GM23338 (cell line): ENCODE measurements at regions not wholly inside any gene's neighbourhood (a gene's known extent, or its start where the extent isn't known, plus 50 kb on each side); places are given as distances from the start of the nearest gene placed in this dataset.

Source experiments
- ATAC-seq: fragments of 200-7000 bp; cut with Tn5 transposase; 3 replicates; pipeline ENCODE4 v1.9.1; 2020
- DNase-seq: peaks from one replicate; pipeline ENCODE4 v3.0.0-alpha.2; 2015; ENCODE audit warnings: low spot score
- H2AFZ ChIP-seq: fragments of 200-600 bp; sonication (generic); 2 replicates; pipeline ENCODE4 v1.8.0; 2016; ENCODE audit warnings: antibody characterized with exemption, mild to moderate bottlenecking, moderate library complexity
- H3F3A ChIP-seq: fragments of 200-600 bp; sonication (generic); replicated peaks from 2 replicates; pipeline ENCODE4 v1.8.0; 2017; ENCODE audit warnings: antibody characterized with exemption, mixed run types, low read depth
- H3K27ac ChIP-seq: fragments of 200-600 bp; sonication (generic); 2 replicates; pipeline ENCODE4 v1.6.1; 2016; ENCODE audit warnings: low read depth
- H3K27me3 ChIP-seq: fragments of 200-600 bp; sonication (generic); 2 replicates; pipeline ENCODE4 v1.8.0; 2016; ENCODE audit warnings: mild to moderate bottlenecking, mixed run types, moderate library complexity; ENCODE audit not compliant: insufficient read depth
- H3K36me3 ChIP-seq: fragments of 200-600 bp; sonication (generic); 2 replicates; pipeline ENCODE4 v1.8.0; 2016; ENCODE audit warnings: mild to moderate bottlenecking; ENCODE audit not compliant: insufficient read depth
- H3K4me1 ChIP-seq: fragments of 200-600 bp; sonication (generic); 2 replicates; pipeline ENCODE4 v1.8.0; 2016; ENCODE audit warnings: mild to moderate bottlenecking, moderate library complexity; ENCODE audit not compliant: insufficient read depth
- H3K4me2 ChIP-seq: fragments of 200-600 bp; sonication (generic); 2 replicates; pipeline ENCODE4 v1.7.1; 2017; ENCODE audit warnings: mixed run types
- H3K4me3 ChIP-seq: fragments of 200-600 bp; sonication (generic); 2 replicates; pipeline ENCODE4 v1.6.1; 2016; ENCODE audit warnings: mixed run types
- H3K79me2 ChIP-seq: fragments of 200-600 bp; sonication (generic); replicated peaks from 2 replicates; pipeline ENCODE4 v1.8.0; 2017; ENCODE audit warnings: mild to moderate bottlenecking; ENCODE audit not compliant: insufficient read depth
- H3K9me2 ChIP-seq: fragments of 200-600 bp; sonication (generic); 2 replicates; pipeline ENCODE4 v1.8.0; 2017; ENCODE audit not compliant: insufficient read depth
- H4K20me1 ChIP-seq: fragments of 200-600 bp; sonication (generic); replicated peaks from 2 replicates; pipeline ENCODE4 v1.8.0; 2017; ENCODE audit warnings: mild to moderate bottlenecking; ENCODE audit not compliant: insufficient read depth
- H3K27ac Mint-ChIP-seq: 2 replicates; pipeline ENCODE4 v1.8.0; 2020; ENCODE audit warnings: inconsistent platforms, mild to moderate bottlenecking, moderate library complexity, mixed read lengths
- H3K27me3 Mint-ChIP-seq: 3 replicates; pipeline ENCODE4 v1.8.0; 2022; ENCODE audit warnings: low read depth, mild to moderate bottlenecking, moderate library complexity, mixed read lengths, inconsistent platforms; ENCODE audit not compliant: insufficient read depth, poor library complexity
- H3K36me3 Mint-ChIP-seq: 3 replicates; pipeline ENCODE4 v1.8.0; 2021; ENCODE audit warnings: low read depth, mild to moderate bottlenecking, inconsistent platforms, moderate library complexity, mixed read lengths
- H3K4me1 Mint-ChIP-seq: 3 replicates; pipeline ENCODE4 v1.8.0; 2020; ENCODE audit warnings: mild to moderate bottlenecking, inconsistent platforms, mixed read lengths
- H3K4me3 Mint-ChIP-seq: 3 replicates; pipeline ENCODE4 v1.8.0; 2021; ENCODE audit warnings: moderate library complexity, mild to moderate bottlenecking, inconsistent platforms, mixed read lengths
- H3K9me3 Mint-ChIP-seq: 3 replicates; pipeline ENCODE4 v1.8.0; 2020; ENCODE audit warnings: moderate library complexity, mild to moderate bottlenecking, inconsistent platforms, mixed read lengths
- CREB1 ChIP-seq: fragments of 250-450 bp; sonication (Bioruptor Pico); IDR thresholded peaks from 2 replicates; pipeline ENCODE4 v1.5.0; 2020; ENCODE audit warnings: low read depth, mild to moderate bottlenecking, moderate library complexity
- EZH2 ChIP-seq: fragments of 200-600 bp; sonication (generic); IDR thresholded peaks from one replicate; pipeline ENCODE4 v1.8.0; 2017; ENCODE audit warnings: antibody characterized with exemption, mild to moderate bottlenecking, low read depth; ENCODE audit not compliant: unreplicated experiment
- NANOG ChIP-seq: IDR thresholded peaks from 2 replicates; pipeline ENCODE4 v1.6.1; 2016; ENCODE audit warnings: antibody characterized with exemption, borderline replicate concordance
- POLR2AphosphoS5 ChIP-seq: IDR thresholded peaks from 2 replicates; pipeline ENCODE4 v1.6.1; 2016; ENCODE audit warnings: antibody characterized with exemption, low read depth
- STAT1 ChIP-seq: IDR thresholded peaks from one replicate; pipeline ENCODE4 v1.6.1; 2016; ENCODE audit warnings: antibody characterized with exemption; ENCODE audit not compliant: unreplicated experiment
- ZNF114 ChIP-seq: fragments of 250-450 bp; sonication (Bioruptor Pico); IDR thresholded peaks from 2 replicates; pipeline ENCODE4 v1.5.0; 2020; ENCODE audit warnings: mild to moderate bottlenecking, moderate library complexity
- ZNF331 ChIP-seq: fragments of 250-450 bp; sonication (Bioruptor Pico); IDR thresholded peaks from 2 replicates; pipeline ENCODE4 v1.5.0; 2020; ENCODE audit warnings: low read depth, mild to moderate bottlenecking, moderate library complexity
- TF ChIP-seq, protein P1 (sequence below): fragments of 250-450 bp; sonication (Bioruptor Pico); IDR thresholded peaks from 2 replicates; pipeline ENCODE4 v1.5.0; 2020; ENCODE audit warnings: mild to moderate bottlenecking, moderate library complexity
- TF ChIP-seq, protein P2 (sequence below), 2 experiments: fragments of 200-600 bp in 1 of 2; sonication (generic) in 1 of 2; conservative IDR thresholded peaks; 2 replicates each; pipeline versions ENCODE4 v1.5.1 to v1.6.1; 2016 to 2017; ENCODE audit warnings: antibody characterized with exemption in 2 of 2, low read depth in 2 of 2, mild to moderate bottlenecking in 2 of 2, moderate library complexity in 1 of 2

DNA sequence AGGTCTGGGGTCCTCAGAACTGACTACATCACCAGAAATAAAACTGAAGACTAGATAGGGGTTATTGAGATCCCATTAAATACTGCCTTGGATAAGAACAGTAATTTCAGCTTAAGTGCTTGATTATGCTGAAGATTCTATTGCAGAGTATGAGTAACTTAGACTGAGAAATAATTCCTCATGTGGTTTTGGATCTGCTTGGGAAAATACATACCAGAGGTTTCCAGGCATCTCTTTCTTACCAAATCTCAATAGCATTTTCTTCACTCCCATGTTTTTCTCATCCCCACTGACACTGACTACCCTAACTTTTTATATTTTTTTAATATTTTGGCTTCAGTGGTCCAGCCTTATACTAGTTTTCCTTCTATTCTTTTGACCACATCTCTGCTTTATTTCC is 92.0 kb upstream of the TEX13D start (continued):
- TF ChIP-seq, protein P1, sequence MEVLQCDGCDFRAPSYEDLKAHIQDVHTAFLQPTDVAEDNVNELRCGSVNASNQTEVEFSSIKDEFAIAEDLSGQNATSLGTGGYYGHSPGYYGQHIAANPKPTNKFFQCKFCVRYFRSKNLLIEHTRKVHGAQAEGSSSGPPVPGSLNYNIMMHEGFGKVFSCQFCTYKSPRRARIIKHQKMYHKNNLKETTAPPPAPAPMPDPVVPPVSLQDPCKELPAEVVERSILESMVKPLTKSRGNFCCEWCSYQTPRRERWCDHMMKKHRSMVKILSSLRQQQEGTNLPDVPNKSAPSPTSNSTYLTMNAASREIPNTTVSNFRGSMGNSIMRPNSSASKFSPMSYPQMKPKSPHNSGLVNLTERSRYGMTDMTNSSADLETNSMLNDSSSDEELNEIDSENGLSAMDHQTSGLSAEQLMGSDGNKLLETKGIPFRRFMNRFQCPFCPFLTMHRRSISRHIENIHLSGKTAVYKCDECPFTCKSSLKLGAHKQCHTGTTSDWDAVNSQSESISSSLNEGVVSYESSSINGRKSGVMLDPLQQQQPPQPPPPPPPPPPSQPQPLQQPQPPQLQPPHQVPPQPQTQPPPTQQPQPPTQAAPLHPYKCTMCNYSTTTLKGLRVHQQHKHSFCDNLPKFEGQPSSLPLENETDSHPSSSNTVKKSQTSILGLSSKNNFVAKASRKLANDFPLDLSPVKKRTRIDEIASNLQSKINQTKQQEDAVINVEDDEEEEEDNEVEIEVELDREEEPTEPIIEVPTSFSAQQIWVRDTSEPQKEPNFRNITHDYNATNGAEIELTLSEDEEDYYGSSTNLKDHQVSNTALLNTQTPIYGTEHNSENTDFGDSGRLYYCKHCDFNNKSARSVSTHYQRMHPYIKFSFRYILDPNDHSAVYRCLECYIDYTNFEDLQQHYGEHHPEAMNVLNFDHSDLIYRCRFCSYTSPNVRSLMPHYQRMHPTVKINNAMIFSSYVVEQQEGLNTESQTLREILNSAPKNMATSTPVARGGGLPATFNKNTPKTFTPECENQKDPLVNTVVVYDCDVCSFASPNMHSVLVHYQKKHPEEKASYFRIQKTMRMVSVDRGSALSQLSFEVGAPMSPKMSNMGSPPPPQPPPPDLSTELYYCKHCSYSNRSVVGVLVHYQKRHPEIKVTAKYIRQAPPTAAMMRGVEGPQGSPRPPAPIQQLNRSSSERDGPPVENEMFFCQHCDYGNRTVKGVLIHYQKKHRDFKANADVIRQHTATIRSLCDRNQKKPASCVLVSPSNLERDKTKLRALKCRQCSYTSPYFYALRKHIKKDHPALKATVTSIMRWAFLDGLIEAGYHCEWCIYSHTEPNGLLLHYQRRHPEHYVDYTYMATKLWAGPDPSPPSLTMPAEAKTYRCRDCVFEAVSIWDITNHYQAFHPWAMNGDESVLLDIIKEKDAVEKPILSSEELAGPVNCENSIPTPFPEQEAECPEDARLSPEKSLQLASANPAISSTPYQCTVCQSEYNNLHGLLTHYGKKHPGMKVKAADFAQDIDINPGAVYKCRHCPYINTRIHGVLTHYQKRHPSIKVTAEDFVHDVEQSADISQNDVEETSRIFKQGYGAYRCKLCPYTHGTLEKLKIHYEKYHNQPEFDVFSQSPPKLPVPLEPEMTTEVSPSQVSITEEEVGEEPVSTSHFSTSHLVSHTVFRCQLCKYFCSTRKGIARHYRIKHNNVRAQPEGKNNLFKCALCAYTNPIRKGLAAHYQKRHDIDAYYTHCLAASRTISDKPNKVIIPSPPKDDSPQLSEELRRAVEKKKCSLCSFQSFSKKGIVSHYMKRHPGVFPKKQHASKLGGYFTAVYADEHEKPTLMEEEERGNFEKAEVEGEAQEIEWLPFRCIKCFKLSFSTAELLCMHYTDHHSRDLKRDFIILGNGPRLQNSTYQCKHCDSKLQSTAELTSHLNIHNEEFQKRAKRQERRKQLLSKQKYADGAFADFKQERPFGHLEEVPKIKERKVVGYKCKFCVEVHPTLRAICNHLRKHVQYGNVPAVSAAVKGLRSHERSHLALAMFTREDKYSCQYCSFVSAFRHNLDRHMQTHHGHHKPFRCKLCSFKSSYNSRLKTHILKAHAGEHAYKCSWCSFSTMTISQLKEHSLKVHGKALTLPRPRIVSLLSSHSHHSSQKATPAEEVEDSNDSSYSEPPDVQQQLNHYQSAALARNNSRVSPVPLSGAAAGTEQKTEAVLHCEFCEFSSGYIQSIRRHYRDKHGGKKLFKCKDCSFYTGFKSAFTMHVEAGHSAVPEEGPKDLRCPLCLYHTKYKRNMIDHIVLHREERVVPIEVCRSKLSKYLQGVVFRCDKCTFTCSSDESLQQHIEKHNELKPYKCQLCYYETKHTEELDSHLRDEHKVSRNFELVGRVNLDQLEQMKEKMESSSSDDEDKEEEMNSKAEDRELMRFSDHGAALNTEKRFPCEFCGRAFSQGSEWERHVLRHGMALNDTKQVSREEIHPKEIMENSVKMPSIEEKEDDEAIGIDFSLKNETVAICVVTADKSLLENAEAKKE: no peak
- TF ChIP-seq NANOG (no peak), POLR2AphosphoS5 (no peak), EZH2 (no peak), ZNF114 (CRISPR knock-in tag) (no peak)
- TF ChIP-seq, protein P2, sequence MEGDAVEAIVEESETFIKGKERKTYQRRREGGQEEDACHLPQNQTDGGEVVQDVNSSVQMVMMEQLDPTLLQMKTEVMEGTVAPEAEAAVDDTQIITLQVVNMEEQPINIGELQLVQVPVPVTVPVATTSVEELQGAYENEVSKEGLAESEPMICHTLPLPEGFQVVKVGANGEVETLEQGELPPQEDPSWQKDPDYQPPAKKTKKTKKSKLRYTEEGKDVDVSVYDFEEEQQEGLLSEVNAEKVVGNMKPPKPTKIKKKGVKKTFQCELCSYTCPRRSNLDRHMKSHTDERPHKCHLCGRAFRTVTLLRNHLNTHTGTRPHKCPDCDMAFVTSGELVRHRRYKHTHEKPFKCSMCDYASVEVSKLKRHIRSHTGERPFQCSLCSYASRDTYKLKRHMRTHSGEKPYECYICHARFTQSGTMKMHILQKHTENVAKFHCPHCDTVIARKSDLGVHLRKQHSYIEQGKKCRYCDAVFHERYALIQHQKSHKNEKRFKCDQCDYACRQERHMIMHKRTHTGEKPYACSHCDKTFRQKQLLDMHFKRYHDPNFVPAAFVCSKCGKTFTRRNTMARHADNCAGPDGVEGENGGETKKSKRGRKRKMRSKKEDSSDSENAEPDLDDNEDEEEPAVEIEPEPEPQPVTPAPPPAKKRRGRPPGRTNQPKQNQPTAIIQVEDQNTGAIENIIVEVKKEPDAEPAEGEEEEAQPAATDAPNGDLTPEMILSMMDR (conservative IDR thresholded peaks at IDR 0.05; ENCODE audit: low read depth in 2 of 2): no peak

DNA sequence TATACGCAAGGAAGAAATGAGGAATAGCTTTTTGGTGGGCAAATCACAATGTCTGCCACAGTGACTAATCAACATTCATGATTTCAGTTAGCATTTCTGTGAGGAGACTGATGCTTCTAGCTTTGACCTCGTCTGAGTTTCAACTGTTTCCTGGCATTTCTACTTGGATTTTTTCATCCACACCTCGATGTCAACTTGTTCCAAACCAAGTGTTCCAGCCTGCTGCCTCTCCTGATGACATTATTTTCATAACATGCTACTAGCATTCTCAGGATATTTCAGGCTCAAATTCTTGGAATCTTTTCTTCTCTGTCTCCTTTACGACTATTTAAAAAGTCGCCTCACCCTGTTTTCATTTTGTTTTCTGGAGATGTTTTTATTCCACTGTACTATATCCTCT is 90.3 kb upstream of the TEX13D start:
- Mint-ChIP-seq H3K27me3 (no peaks in the 10 kb centered on the region), H3K4me1 (no peaks in the 10 kb centered on the region; the same call in 1 of the 3 replicates), H3K27ac (no peak overlapping the region), H3K9me3 (no peaks in the 10 kb centered on the region), H3K36me3 (no peaks in the 10 kb centered on the region), H3K4me3 (no peak overlapping the region)
- H3K4me3 ChIP-seq: no peak overlapping the region
- H2AFZ ChIP-seq: no peak overlapping the region
- no peaks in the 10 kb centered on the region for H3K4me1 ChIP-seq
- H3K27me3 ChIP-seq: no peaks in the 10 kb centered on the region
- H3K36me3 ChIP-seq: no peaks in the 10 kb centered on the region
- no peaks in the 10 kb centered on the region for H4K20me1 ChIP-seq
- DNase-seq (no peak), ATAC-seq (no peak)
- H3F3A ChIP-seq: no peaks in the 10 kb centered on the region
- H3K9me2 ChIP-seq: no peaks in the 10 kb centered on the region
- H3K79me2 ChIP-seq: no peaks in the 10 kb centered on the region
- no peak overlapping the region for H3K27ac ChIP-seq
- no peak overlapping the region for H3K4me2 ChIP-seq
- TF ChIP-seq ZNF331 (CRISPR knock-in tag): no peak
- TF ChIP-seq CREB1: no peak
- TF ChIP-seq NANOG: no peak
- TF ChIP-seq STAT1: no peak
- TF ChIP-seq, protein P1: no peak
- TF ChIP-seq ZNF114 (CRISPR knock-in tag): no peak
